Muscle layer of colon (tissue), 2 donors: ENCODE measurements at regions not wholly inside any gene's neighbourhood (a gene's known extent, or its start where the extent isn't known, plus 50 kb on each side); places are given as distances from the start of the nearest gene placed in this dataset.
A peak's percentile ranks its signal among the peaks of the same experiment; 100 is the strongest.
"Not testable (repeated sequence)": the region's sequence is repeated elsewhere in the genome, so short reads cannot be mapped to it uniquely, and the experiment has no call there.

Source experiments
- H3K27ac ChIP-seq: one replicate; pipeline ENCODE4 v1.7.0; 2013; ENCODE audit warnings: low read depth, mild to moderate bottlenecking, low read length, moderate library complexity
- H3K27me3 ChIP-seq, 2 donors: one replicate each; pipeline ENCODE4 v1.7.0; 2013; ENCODE audit warnings: low read length in 2 of 2, mild to moderate bottlenecking in 2 of 2; ENCODE audit not compliant: insufficient read depth in 2 of 2, control insufficient read depth in 1 of 2
- H3K36me3 ChIP-seq: one replicate; pipeline ENCODE4 v1.7.0; 2013; ENCODE audit warnings: mild to moderate bottlenecking, low read length; ENCODE audit not compliant: insufficient read depth
- H3K4me1 ChIP-seq: one replicate; pipeline ENCODE4 v1.7.0; 2013; ENCODE audit warnings: mild to moderate bottlenecking, low read length; ENCODE audit not compliant: insufficient read depth
- H3K4me3 ChIP-seq, 2 donors: one replicate each; pipeline ENCODE4 v1.7.0; 2013; ENCODE audit warnings: low read length in 2 of 2, low read depth in 1 of 2, mild to moderate bottlenecking in 1 of 2, moderate library complexity in 1 of 2
- H3K9ac ChIP-seq: one replicate; pipeline ENCODE4 v1.7.0; 2013; ENCODE audit warnings: low read length
- H3K9me3 ChIP-seq: one replicate; pipeline ENCODE4 v1.7.0; 2013; ENCODE audit warnings: mild to moderate bottlenecking, low read length
- donor health status: abdominal sarcoma.
- donor health status: Adenocarcinoma of cecum.

DNA sequence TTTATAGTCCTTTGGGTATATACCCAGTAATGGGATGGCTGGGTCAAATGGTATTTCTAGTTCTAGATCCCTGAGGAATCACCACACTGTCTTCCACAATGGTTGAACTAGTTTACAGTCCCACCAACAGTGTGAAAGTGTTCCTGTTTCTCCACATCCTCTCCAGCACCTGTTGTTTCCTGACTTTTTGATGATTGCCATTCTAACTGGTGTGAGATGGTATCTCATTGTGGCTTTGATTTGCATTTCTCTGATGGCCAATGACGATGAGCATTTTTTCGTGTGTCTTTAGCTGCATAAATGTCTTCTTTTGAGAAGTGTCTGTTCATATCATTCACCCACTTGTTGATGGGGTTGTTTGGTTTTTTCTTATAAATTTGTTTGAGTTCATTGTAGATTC is 612.5 kb upstream of the SGCD start:
- H3K27me3 ChIP-seq, H3K9me3 ChIP-seq, H3K9ac ChIP-seq, H3K4me3 ChIP-seq, H3K36me3 ChIP-seq, H3K27ac ChIP-seq, H3K4me1 ChIP-seq: not testable (repeated sequence)

DNA sequence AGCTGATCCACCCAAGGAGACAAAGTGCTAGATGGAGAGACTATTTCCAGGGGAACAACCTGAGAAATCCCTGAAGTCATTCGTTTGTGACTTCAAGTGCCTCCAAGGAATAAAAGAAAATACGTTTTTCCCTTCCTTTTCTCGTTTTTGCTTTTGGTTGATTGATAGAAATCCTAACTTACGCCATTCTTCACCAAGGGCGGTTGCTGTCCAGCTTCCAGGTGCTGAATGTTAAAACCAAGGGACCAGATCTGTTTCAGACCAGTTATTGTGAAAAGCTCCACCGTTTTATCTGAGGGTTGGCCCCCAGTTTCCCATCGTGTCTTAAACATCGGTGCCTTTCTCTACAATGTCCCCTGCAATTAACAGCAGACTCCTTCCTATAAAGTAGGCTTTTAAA is 600.7 kb upstream of the SGCD start:
- H3K27me3 ChIP-seq: peaks cover 28 to 40% of the 10 kb centered on the region in 2 donors
- H3K4me3 ChIP-seq: no peak overlapping the region

DNA sequence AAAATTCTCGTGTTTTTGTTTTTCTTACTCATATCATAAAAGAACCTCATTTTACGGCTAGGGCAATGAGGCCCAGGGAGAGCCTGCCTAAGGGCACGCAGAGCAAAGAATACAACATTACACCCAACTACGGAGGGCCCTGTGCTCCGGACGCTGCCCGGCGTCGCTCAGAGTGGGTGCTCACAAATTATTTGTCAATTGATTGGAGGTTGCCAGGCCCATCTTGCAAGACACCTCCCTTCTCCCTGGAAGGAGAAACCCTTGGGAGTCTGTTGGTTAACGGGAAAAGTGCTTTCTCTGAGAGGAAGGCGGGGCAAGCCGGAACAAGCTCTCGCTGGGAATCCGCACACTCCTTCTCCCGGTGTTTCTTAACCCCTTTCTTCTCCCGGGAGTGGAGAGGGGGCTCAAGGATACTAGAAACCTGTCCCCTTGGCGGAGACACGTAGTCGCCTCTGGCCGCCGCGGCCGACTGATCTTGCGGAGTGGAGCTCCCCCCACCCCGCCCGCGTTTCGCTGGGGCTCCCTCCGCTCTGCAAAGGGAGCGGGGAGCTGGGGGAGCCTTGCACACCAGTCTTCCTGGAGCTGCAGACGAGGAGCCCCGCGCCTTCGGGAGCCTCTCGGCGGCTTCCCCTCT is 599.3 kb upstream of the SGCD start:
- H3K9me3 ChIP-seq: no peaks in the 10 kb centered on the region
- no peaks in the 10 kb centered on the region for H3K36me3 ChIP-seq
- H3K27ac ChIP-seq: no peak overlapping the region
- H3K4me1 ChIP-seq: peaks cover 11% of the 10 kb centered on the region
- H3K27me3 ChIP-seq: peaks cover 28 to 41% of the 10 kb centered on the region in 2 donors
- peak overlapping the region in 1 of 2 donors; percentile 50 for H3K4me3 ChIP-seq
- no peak overlapping the region for H3K9ac ChIP-seq

More for the DNA sequence above, 600.7 kb upstream of the SGCD start:
- H3K9me3 ChIP-seq: no peaks in the 10 kb centered on the region
- H3K36me3 ChIP-seq: no peaks in the 10 kb centered on the region
- no peak overlapping the region for H3K9ac ChIP-seq
- H3K4me1 ChIP-seq: peaks cover 11% of the 10 kb centered on the region
- H3K27ac ChIP-seq: no peak overlapping the region

DNA sequence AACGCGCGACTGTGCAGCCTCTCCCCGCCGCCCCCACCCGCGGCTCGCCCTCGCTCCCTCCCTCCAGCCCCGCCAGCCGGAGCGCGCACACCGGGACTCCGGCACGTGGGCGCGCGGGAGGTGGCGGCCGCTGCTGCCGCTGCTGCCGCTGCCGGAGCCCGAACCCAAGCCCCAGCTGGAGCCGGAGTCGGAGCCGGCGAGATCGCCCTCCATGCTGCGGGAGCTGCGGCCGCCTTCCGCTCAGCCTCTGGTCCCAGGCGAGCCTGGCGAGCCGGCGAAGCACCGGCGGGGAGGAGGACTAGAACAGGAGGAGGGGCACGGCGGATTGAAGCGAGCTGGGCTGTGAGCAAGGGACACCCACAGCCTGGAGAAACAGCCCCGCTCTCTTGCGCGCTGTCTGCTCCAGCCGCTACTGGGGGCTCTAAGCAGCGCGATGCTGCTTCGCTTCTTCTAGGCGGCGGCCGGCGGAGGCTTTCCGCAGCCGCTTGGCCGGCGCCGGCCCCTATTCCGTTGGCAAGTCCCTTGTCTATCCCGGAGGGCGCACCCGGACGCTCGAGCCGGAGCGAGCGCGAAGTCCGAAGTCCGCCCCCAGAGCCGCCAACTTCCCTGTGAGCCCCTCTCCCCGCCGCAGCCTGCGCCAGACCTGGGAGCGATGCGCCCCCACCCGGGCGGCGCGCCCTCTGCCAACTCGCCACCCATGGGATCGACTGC is 598.7 kb upstream of the SGCD start:
- no peak overlapping the region for H3K9ac ChIP-seq
- H3K4me3 ChIP-seq: peak overlapping the region; percentile 47 to 50
- H3K27me3 ChIP-seq: peaks cover 28 to 41% of the 10 kb centered on the region in 2 donors

DNA sequence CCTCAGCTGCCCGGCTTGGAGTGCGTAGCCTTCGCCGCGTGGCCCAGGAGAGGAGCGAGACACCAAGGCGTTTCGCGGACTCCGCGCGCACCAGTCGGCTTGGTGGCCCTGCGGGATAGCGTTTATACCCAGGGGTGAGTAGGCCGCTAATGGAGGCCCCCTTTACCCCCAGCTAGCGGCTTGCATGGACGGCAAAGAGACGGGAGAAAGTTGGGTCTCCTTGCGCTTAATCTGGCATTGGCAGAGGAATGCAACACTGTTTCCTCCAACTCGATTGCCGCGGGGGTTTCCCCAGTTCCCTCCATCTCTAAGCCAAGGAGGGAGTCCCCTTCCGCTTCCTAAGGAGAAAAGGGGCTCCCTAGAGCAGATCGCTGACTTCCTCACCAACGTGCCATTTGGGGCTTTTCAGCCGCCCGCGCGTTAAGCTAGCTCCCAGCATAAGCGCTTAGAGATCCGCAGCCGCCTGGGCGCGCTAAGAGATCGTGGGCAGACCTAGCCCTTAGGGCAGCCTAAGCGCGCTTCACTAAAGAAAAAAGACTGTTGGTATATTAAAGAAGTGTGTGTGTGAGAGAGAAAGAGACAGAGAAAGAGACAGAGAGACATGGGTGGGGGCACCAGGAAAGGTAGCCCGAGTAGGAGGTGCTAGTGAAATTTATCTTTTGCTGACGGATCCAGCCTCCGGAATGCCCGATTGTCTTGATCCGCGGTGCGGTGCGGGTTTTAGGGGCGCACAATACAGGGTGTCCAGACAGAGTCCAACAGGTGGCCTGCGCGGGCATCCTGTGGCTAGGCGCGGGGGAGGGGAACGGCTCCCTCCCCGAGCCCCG is 597.9 kb upstream of the SGCD start:
- Histone ChIP-seq H3K4me3 (peak overlapping the region; percentile 47 to 50), H3K27ac (no peak overlapping the region), H3K36me3 (no peaks in the 10 kb centered on the region), H3K4me1 (peaks cover 11% of the 10 kb centered on the region), H3K9ac (no peak overlapping the region), H3K9me3 (no peaks in the 10 kb centered on the region), H3K27me3 (peaks cover 28 to 41% of the 10 kb centered on the region in 2 donors)

More for the DNA sequence above, 598.7 kb upstream of the SGCD start:
- no peaks in the 10 kb centered on the region for H3K36me3 ChIP-seq
- H3K4me1 ChIP-seq: peaks cover 11% of the 10 kb centered on the region
- no peaks in the 10 kb centered on the region for H3K9me3 ChIP-seq
- H3K27ac ChIP-seq: no peak overlapping the region

DNA sequence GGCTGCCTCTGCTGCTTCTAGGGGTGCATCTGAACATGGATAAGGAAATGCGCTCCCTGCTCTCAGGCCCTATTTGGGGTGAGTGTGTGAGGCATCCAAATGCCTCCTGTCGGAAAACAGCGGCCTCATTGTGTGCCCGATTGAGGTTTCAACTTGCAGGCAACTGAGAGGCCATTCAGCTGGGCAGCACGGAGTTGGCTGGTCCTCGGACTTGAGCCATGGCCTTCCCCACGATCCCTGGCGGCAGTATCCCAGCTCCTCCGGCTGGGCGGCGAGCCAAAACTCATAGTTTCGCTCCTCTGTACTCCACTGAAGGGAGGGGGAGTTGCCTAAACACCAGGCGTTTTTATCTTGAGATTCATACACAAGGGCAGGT is 597.3 kb upstream of the SGCD start:
- H3K9me3 ChIP-seq: no peaks in the 10 kb centered on the region
- H3K4me1 ChIP-seq: peaks cover 11% of the 10 kb centered on the region
- H3K36me3 ChIP-seq: no peaks in the 10 kb centered on the region
- peaks cover 28 to 41% of the 10 kb centered on the region in 2 donors for H3K27me3 ChIP-seq
- peak overlapping the region; percentile 47 to 50 for H3K4me3 ChIP-seq
- no peak overlapping the region for H3K9ac ChIP-seq
- no peak overlapping the region for H3K27ac ChIP-seq

DNA sequence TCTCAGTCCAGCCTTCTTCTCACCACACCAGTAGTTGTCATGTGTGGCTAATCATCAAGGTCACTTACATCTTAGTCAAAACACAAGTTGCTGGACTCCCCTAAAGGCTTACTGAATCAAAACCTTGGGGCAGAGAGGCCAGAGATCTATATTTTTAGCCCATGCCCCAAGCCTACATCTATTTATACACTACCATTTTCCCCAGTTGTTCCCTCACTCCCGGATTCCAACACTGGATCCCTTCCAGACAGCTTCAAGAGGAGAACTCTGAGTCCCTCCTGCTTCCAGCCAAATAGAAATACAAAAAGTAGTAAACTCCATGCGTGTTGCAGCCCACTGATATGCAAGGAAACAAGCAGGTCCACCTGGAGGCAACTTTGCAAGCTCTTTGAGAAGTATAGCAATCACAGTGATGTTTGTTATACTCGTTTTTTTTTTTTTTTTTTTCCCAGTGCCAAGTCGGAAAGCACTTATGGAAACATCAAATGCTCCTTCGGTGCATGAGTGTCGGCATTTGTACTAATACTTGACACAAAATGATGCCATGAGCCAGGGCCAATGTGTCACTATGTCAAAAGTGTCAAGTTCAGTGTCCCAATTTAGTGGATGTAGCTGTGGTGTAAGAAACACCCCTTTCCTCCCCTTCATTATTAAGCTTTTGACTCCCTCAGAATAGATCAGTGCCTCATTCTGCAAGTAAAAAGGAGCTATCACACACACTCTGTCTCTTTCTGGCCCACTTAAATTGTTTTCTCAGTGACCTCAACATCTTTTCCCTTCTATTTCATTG is 594.2 kb upstream of the SGCD start:
- no peaks in the 10 kb centered on the region for H3K36me3 ChIP-seq
- H3K4me3 ChIP-seq: no peak overlapping the region
- peaks cover 11% of the 10 kb centered on the region for H3K4me1 ChIP-seq
- H3K27ac ChIP-seq: no peak overlapping the region
- H3K9me3 ChIP-seq: no peaks in the 10 kb centered on the region
- H3K27me3 ChIP-seq: peaks cover 20 to 35% of the 10 kb centered on the region in 2 donors
- H3K9ac ChIP-seq: no peak overlapping the region

DNA sequence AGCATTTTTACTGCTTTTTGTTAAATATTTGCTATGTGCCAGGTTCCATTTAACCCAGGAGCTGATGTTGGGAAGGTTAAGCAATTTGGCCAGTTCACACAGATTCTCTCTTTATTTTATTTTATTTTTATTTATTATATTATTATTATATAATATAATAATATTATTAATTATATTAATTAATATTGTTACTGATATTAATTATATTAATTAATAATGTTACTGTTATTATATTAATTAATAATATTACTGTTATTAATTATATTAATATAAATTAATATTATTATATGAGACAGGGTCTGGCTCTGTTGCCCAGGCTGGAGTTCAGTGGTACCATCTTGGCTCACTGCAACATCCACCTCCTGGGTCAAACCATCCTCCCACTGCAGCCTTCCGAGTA is 593.0 kb upstream of the SGCD start:
- no peak overlapping the region for H3K27ac ChIP-seq
- no peak overlapping the region for H3K9ac ChIP-seq
- no peak overlapping the region for H3K4me3 ChIP-seq
- H3K4me1 ChIP-seq: peaks cover 11% of the 10 kb centered on the region
- H3K9me3 ChIP-seq: no peaks in the 10 kb centered on the region
- peaks cover 18 to 24% of the 10 kb centered on the region in 2 donors for H3K27me3 ChIP-seq
- no peaks in the 10 kb centered on the region for H3K36me3 ChIP-seq

DNA sequence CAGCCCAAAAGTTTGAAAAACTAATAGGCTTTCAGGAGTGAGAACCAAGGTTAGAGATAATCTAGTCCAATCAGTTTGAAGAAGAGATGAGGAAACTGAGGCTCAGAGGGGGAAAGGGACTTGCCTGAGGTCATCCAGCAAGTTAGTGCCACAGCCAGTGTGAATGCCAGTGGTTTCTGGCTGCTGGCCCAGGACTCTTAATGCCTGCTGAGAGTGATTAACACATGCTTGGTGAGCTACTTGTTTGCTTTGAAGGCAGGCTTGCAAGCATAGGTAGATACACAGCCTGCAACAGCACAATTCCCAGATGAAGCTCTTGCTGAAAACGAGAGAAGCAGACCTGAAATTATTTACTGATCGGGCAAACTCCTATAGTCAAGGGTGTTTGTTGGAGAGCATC is 591.6 kb upstream of the SGCD start:
- Histone ChIP-seq H3K9me3 (no peaks in the 10 kb centered on the region), H3K27me3 (peaks cover 4 to 9% of the 10 kb centered on the region in 2 donors), H3K27ac (no peak overlapping the region), H3K4me3 (no peak overlapping the region), H3K36me3 (no peaks in the 10 kb centered on the region), H3K4me1 (no peaks in the 10 kb centered on the region), H3K9ac (no peak overlapping the region)

DNA sequence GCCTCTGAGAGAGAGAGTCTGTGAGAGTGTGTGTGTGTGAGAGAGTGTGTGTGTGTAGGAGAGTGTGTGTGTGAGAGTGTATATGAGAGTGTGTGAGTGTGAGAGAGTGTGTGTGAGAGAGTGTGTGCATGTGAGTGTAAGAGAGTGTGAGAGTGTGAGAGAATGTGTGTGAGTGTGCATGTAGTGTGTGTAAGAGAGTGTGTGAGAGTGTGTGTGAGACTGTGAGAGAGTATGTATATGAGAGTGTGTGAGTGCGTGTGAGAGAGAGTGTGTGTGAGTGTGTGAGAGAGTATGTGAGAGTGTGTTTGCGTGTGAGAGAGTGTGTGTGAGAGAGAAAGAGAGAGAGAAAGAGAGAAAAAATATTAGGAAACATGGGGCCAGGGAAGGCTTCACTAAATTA is 588.3 kb upstream of the SGCD start:
- Histone ChIP-seq H3K36me3 (no peaks in the 10 kb centered on the region), H3K4me3 (no peak overlapping the region), H3K4me1 (no peaks in the 10 kb centered on the region), H3K27me3 (no peaks in the 10 kb centered on the region), H3K27ac (no peak overlapping the region), H3K9me3 (no peaks in the 10 kb centered on the region), H3K9ac (no peak overlapping the region)
